Spleen (tissue), 7 donors: ENCODE measurements at regions not wholly inside any gene's neighbourhood (a gene's known extent, or its start where the extent isn't known, plus 50 kb on each side); places are given as distances from the start of the nearest gene placed in this dataset.

Experiments used
- POLR2A ChIP-seq, 3 donors: fragments of 450-650 bp; IDR thresholded peaks; one replicate each; pipeline ENCODE4 v1.5.1; 2017; ENCODE audit warnings: antibody characterized with exemption in 3 of 3, mild to moderate bottlenecking in 1 of 3
- TF ChIP-seq, protein P1 (sequence below), 11 experiments: fragments of 200-600 bp in 7 of 11; fragments of 450-650 bp in 4 of 11; sonication (generic) in 4 of 11; IDR thresholded peaks in 8 of 11; conservative IDR thresholded peaks in 3 of 11; 1 replicate in 7 of 11; 2 replicates in 4 of 11; pipeline versions ENCODE4 v1.4.0 to v1.8.0; 2016 to 2021; ENCODE audit warnings: antibody characterized with exemption in 11 of 11, inconsistent platforms in 4 of 11, mild to moderate bottlenecking in 1 of 11
- donor health status: DM: no; HTN: no; CAD: no; lungs with moderate emphysema.
- donor health status: DM: no; HTN: no; CAD: no.
- donor health status: DM: no; HTN: no; CAD: no.

DNA sequence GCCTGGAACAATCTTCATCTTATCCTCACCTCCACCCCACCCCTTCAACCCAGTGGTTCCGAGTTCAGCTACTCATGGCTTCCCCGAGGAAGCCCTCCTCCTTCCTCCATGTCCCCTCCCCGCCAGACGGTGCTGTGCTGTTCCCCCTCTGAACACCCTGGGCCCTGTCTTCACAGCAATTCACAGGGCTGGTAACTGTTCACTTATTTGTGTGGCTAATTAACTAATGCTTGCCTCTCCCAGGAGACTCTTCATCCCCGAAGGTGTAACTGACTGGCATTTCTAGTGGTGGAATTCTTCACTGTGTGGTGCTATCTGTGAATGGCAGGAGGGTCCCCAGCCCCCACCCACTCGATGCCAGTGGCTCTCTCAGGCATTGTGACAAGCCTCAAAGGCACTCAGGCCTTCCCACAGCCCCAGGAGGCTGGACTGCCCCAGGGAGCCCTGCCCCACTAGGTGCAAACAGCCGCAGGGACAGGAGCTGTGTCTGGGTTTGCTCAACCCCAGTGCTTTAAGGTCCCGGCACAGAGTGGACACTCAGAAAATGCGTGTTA is 133.7 kb upstream of the ID2 start:
- TF ChIP-seq, protein P1, sequence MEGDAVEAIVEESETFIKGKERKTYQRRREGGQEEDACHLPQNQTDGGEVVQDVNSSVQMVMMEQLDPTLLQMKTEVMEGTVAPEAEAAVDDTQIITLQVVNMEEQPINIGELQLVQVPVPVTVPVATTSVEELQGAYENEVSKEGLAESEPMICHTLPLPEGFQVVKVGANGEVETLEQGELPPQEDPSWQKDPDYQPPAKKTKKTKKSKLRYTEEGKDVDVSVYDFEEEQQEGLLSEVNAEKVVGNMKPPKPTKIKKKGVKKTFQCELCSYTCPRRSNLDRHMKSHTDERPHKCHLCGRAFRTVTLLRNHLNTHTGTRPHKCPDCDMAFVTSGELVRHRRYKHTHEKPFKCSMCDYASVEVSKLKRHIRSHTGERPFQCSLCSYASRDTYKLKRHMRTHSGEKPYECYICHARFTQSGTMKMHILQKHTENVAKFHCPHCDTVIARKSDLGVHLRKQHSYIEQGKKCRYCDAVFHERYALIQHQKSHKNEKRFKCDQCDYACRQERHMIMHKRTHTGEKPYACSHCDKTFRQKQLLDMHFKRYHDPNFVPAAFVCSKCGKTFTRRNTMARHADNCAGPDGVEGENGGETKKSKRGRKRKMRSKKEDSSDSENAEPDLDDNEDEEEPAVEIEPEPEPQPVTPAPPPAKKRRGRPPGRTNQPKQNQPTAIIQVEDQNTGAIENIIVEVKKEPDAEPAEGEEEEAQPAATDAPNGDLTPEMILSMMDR (IDR thresholded peaks at IDR 0.05 in 8 of 11, conservative IDR thresholded peaks at IDR 0.05 in 3 of 11), result no peak
- no peak for TF ChIP-seq POLR2A (IDR thresholded peaks at IDR 0.05)
